ENCODE measurements at regions not wholly inside any gene's neighbourhood (a gene's known extent, or its start where the extent isn't known, plus 50 kb on each side); places are given as distances from the start of the nearest gene placed in this dataset.

DNA sequence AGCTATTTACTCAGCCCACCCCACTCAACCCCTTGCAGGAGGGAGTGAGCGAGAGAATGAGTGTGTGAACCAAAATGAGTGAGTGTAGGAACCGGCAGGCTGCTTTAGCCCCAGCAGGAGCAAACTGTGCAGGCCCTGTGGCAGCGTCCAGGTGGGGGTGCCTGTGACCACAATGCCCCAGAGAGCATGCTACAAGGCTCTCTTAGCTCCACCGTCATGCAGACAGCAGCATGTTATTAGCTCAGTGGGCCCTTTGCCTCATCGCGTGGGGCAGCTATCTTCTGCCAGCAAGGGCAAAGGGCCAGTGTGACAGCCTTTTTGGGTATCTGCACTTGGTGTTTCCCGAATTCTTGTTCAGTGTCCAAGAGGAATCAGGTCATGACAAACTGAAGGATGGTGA is 271.3 kb downstream of the GPM6A start:
- TF ChIP-seq TCFL5 (CRISPR knock-in tag; conservative IDR thresholded peaks at IDR 0.05) (no peak), POLR2AphosphoS5 (IDR thresholded peaks at IDR 0.05; ENCODE audit: control insufficient read depth, insufficient read depth, low read depth, low read length) (no peak), RCOR1 (IDR thresholded peaks at IDR 0.05; ENCODE audit: borderline replicate concordance in 1 of 2, low read depth in 2 of 2, low read length in 2 of 2) (no peak), RBBP5 (IDR thresholded peaks at IDR 0.05; ENCODE audit: borderline replicate concordance, insufficient read depth, low read length, poor library complexity, severe bottlenecking) (no peak), NFIC (IDR thresholded peaks at IDR 0.05) (no peak), ZNF140 (CRISPR knock-in tag; IDR thresholded peaks at IDR 0.05) (no peak)
- TF ChIP-seq, protein P1, sequence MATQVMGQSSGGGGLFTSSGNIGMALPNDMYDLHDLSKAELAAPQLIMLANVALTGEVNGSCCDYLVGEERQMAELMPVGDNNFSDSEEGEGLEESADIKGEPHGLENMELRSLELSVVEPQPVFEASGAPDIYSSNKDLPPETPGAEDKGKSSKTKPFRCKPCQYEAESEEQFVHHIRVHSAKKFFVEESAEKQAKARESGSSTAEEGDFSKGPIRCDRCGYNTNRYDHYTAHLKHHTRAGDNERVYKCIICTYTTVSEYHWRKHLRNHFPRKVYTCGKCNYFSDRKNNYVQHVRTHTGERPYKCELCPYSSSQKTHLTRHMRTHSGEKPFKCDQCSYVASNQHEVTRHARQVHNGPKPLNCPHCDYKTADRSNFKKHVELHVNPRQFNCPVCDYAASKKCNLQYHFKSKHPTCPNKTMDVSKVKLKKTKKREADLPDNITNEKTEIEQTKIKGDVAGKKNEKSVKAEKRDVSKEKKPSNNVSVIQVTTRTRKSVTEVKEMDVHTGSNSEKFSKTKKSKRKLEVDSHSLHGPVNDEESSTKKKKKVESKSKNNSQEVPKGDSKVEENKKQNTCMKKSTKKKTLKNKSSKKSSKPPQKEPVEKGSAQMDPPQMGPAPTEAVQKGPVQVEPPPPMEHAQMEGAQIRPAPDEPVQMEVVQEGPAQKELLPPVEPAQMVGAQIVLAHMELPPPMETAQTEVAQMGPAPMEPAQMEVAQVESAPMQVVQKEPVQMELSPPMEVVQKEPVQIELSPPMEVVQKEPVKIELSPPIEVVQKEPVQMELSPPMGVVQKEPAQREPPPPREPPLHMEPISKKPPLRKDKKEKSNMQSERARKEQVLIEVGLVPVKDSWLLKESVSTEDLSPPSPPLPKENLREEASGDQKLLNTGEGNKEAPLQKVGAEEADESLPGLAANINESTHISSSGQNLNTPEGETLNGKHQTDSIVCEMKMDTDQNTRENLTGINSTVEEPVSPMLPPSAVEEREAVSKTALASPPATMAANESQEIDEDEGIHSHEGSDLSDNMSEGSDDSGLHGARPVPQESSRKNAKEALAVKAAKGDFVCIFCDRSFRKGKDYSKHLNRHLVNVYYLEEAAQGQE (IDR thresholded peaks at IDR 0.05; ENCODE audit: borderline replicate concordance) = no peak
- TF ChIP-seq, protein P1 (CRISPR knock-in tag; IDR thresholded peaks at IDR 0.05; ENCODE audit: low read depth) = no peak
- TF ChIP-seq, protein P2, sequence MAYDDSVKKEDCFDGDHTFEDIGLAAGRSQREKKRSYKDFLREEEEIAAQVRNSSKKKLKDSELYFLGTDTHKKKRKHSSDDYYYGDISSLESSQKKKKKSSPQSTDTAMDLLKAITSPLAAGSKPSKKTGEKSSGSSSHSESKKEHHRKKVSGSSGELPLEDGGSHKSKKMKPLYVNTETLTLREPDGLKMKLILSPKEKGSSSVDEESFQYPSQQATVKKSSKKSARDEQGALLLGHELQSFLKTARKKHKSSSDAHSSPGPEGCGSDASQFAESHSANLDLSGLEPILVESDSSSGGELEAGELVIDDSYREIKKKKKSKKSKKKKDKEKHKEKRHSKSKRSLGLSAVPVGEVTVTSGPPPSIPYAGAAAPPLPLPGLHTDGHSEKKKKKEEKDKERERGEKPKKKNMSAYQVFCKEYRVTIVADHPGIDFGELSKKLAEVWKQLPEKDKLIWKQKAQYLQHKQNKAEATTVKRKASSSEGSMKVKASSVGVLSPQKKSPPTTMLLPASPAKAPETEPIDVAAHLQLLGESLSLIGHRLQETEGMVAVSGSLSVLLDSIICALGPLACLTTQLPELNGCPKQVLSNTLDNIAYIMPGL (CRISPR knock-in tag; IDR thresholded peaks at IDR 0.05) = no peak

Measured in K562 (cell line).